Astrocyte (in vitro differentiated cells and primary cell): ENCODE measurements at regions not wholly inside any gene's neighbourhood (a gene's known extent, or its start where the extent isn't known, plus 50 kb on each side); places are given as distances from the start of the nearest gene placed in this dataset.

Experiments used
- DNase-seq: peaks from one replicate; pipeline ENCODE4 v3.0.0-alpha.2; 2010; ENCODE audit warnings: low read depth
- FAIRE-seq: peaks from 2 replicates; lab custom pipeline; 2011; peaks lifted over from hg19 to GRCh38; lab: Jason Lieb, UNC
- H2AFZ ChIP-seq: 2 replicates; pipeline ENCODE4 v1.6.0; 2012; ENCODE audit warnings: low read depth, low read length, inconsistent platforms
- H3K27ac ChIP-seq: 2 replicates; pipeline ENCODE4 v1.5.1; 2011; ENCODE audit warnings: low read depth, low read length, inconsistent platforms
- H3K27me3 ChIP-seq: 2 replicates; pipeline ENCODE4 v1.6.0; 2011; ENCODE audit warnings: low read length, inconsistent platforms; ENCODE audit not compliant: insufficient read depth
- H3K36me3 ChIP-seq: 2 replicates; pipeline ENCODE4 v1.5.1; 2011; ENCODE audit warnings: low read length, inconsistent platforms; ENCODE audit not compliant: insufficient read depth
- H3K4me1 ChIP-seq: 2 replicates; pipeline ENCODE4 v1.5.1; 2011; ENCODE audit warnings: low read length, inconsistent platforms; ENCODE audit not compliant: insufficient read depth
- H3K4me2 ChIP-seq: 2 replicates; pipeline ENCODE4 v1.6.0; 2012; ENCODE audit warnings: low read length, inconsistent platforms
- H3K4me3 ChIP-seq: 2 replicates; pipeline ENCODE4 v1.5.1; 2011; ENCODE audit warnings: low read depth, mild to moderate bottlenecking, low read length, inconsistent platforms; ENCODE audit not compliant: insufficient read depth
- H3K79me2 ChIP-seq: 2 replicates; pipeline ENCODE4 v1.6.0; 2012; ENCODE audit warnings: mild to moderate bottlenecking, low read length, inconsistent platforms; ENCODE audit not compliant: insufficient read depth
- H3K9ac ChIP-seq: 2 replicates; pipeline ENCODE4 v1.6.0; 2012; ENCODE audit warnings: mild to moderate bottlenecking, low read length, inconsistent platforms
- H3K9me3 ChIP-seq: 2 replicates; pipeline ENCODE4 v1.5.1; 2012; ENCODE audit warnings: low read depth, mild to moderate bottlenecking, low read length, inconsistent platforms; ENCODE audit not compliant: insufficient read depth
- H4K20me1 ChIP-seq: 2 replicates; pipeline ENCODE4 v1.6.0; 2012; ENCODE audit warnings: low read length, inconsistent platforms; ENCODE audit not compliant: insufficient read depth
- H3K27ac Mint-ChIP-seq: one replicate; pipeline ENCODE4 v1.8.0; 2021; ENCODE audit warnings: mild to moderate bottlenecking, mixed read lengths; ENCODE audit not compliant: unreplicated experiment
- H3K27me3 Mint-ChIP-seq: one replicate; pipeline ENCODE4 v1.8.0; 2021; ENCODE audit warnings: low read depth, mixed read lengths; ENCODE audit not compliant: unreplicated experiment
- H3K36me3 Mint-ChIP-seq: one replicate; pipeline ENCODE4 v1.8.0; 2021; ENCODE audit warnings: low read depth, mixed read lengths; ENCODE audit not compliant: unreplicated experiment
- H3K4me1 Mint-ChIP-seq: one replicate; pipeline ENCODE4 v1.8.0; 2021; ENCODE audit warnings: low read depth, mixed read lengths; ENCODE audit not compliant: unreplicated experiment
- H3K4me3 Mint-ChIP-seq: one replicate; pipeline ENCODE4 v1.8.0; 2021; ENCODE audit warnings: mild to moderate bottlenecking, moderate library complexity, mixed read lengths; ENCODE audit not compliant: unreplicated experiment
- H3K9me3 Mint-ChIP-seq: one replicate; pipeline ENCODE4 v1.8.0; 2021; ENCODE audit warnings: mild to moderate bottlenecking, mixed read lengths; ENCODE audit not compliant: unreplicated experiment
- CTCF ChIP-seq: IDR thresholded peaks from 2 replicates; pipeline ENCODE4 v1.5.1; 2011; ENCODE audit warnings: low read depth, mild to moderate bottlenecking, inconsistent platforms, low read length, moderate library complexity; ENCODE audit not compliant: insufficient read depth
- EZH2 ChIP-seq: IDR thresholded peaks from 2 replicates; pipeline ENCODE4 v1.6.1; 2012; ENCODE audit warnings: mild to moderate bottlenecking, low read length, inconsistent platforms; ENCODE audit not compliant: insufficient read depth

GRCh38 chr3:18780959-18781358 lies 355.8 kb upstream of the SATB1 start:
- H3K36me3 ChIP-seq, result no peaks in the 10 kb centered on the region
- DNase-seq, result no peak
- H3K4me1 ChIP-seq, result no peaks in the 10 kb centered on the region
- no peak for TF ChIP-seq CTCF
- TF ChIP-seq EZH2, result no peak
- Mint-ChIP-seq H3K4me3 (no peak overlapping the region), H3K27ac (no peak overlapping the region), H3K36me3 (no peaks in the 10 kb centered on the region), H3K27me3 (no peaks in the 10 kb centered on the region), H3K9me3 (no peaks in the 10 kb centered on the region), H3K4me1 (no peaks in the 10 kb centered on the region)
- no peak for FAIRE-seq
- H3K79me2 ChIP-seq, result no peaks in the 10 kb centered on the region
- H3K27ac ChIP-seq, result no peak overlapping the region
- H3K9ac ChIP-seq, result no peak overlapping the region
- peaks cover 3% of the 10 kb centered on the region for H3K9me3 ChIP-seq
- H3K4me2 ChIP-seq, result no peak overlapping the region
- no peak overlapping the region for H3K4me3 ChIP-seq
- no peaks in the 10 kb centered on the region for H3K27me3 ChIP-seq
- no peaks in the 10 kb centered on the region for H4K20me1 ChIP-seq
- no peak overlapping the region for H2AFZ ChIP-seq

- H3K4me3 Mint-ChIP-seq, result no peak overlapping the region
- H3K27me3 Mint-ChIP-seq, result no peaks in the 10 kb centered on the region
- H3K36me3 Mint-ChIP-seq, result no peaks in the 10 kb centered on the region
- H3K4me1 Mint-ChIP-seq, result no peaks in the 10 kb centered on the region
- Histone ChIP-seq H3K9me3 (peaks cover 3% of the 10 kb centered on the region), H2AFZ (no peak overlapping the region), H3K4me2 (no peak overlapping the region), H3K27ac (no peak overlapping the region), H3K27me3 (no peaks in the 10 kb centered on the region), H3K36me3 (no peaks in the 10 kb centered on the region), H4K20me1 (no peaks in the 10 kb centered on the region), H3K4me3 (no peak overlapping the region), H3K9ac (no peak overlapping the region), H3K4me1 (no peaks in the 10 kb centered on the region), H3K79me2 (no peaks in the 10 kb centered on the region)
- H3K9me3 Mint-ChIP-seq, result no peaks in the 10 kb centered on the region
- no peak for DNase-seq
- no peak overlapping the region for H3K27ac Mint-ChIP-seq
- FAIRE-seq, result no peak
- TF ChIP-seq CTCF (no peak), EZH2 (no peak)
These were observed 354.6 kb upstream of the SATB1 start for GRCh38 chr3:18779704-18780103.

GRCh38 chr3:18778598-18778997 lies 353.5 kb upstream of the SATB1 start:
- Histone ChIP-seq H3K4me3 (no peak overlapping the region), H3K79me2 (no peaks in the 10 kb centered on the region), H3K9me3 (peaks cover 3% of the 10 kb centered on the region), H2AFZ (no peak overlapping the region), H3K9ac (no peak overlapping the region), H4K20me1 (no peaks in the 10 kb centered on the region), H3K4me2 (no peak overlapping the region), H3K4me1 (no peaks in the 10 kb centered on the region), H3K27ac (no peak overlapping the region), H3K36me3 (no peaks in the 10 kb centered on the region), H3K27me3 (no peaks in the 10 kb centered on the region)
- Mint-ChIP-seq H3K9me3 (no peaks in the 10 kb centered on the region), H3K4me3 (no peak overlapping the region), H3K4me1 (no peaks in the 10 kb centered on the region), H3K27me3 (no peaks in the 10 kb centered on the region), H3K36me3 (no peaks in the 10 kb centered on the region), H3K27ac (no peak overlapping the region)
- TF ChIP-seq CTCF, result no peak
- no peak for TF ChIP-seq EZH2
- DNase-seq, result no peak
- no peak for FAIRE-seq
